Umbilical cord (tissue), 1 donor: ENCODE measurements at regions not wholly inside any gene's neighbourhood (a gene's known extent, or its start where the extent isn't known, plus 50 kb on each side); places are given as distances from the start of the nearest gene placed in this dataset.
A peak's percentile ranks its signal among the peaks of the same experiment; 100 is the strongest.

ENCODE experiments used
- DNase-seq: peaks from one replicate; pipeline ENCODE4 v3.0.0-alpha.2; 2015; ENCODE audit warnings: low spot score

- no peak for DNase-seq
Observed at GRCh38 chr20:60749804-60750602, 502.1 kb upstream of the CDH4 start.

- no peak for DNase-seq
Observed at GRCh38 chr20:60750909-60751308, 501.2 kb upstream of the CDH4 start.

GRCh38 chr20:60751826-60752225 lies 500.2 kb upstream of the CDH4 start:
- no peak for DNase-seq

GRCh38 chr20:60752741-60753420 lies 499.2 kb upstream of the CDH4 start:
- DNase-seq: no peak

- DNase-seq: peak; percentile 5
Observed at GRCh38 chr20:60754856-60755255, 497.2 kb upstream of the CDH4 start.

GRCh38 chr20:60759651-60760050 lies 492.4 kb upstream of the CDH4 start:
- no peak for DNase-seq

GRCh38 chr20:60760256-60761000 lies 491.6 kb upstream of the CDH4 start:
- no peak for DNase-seq

- DNase-seq: no peak
Observed at GRCh38 chr20:60761056-60761455, 491.0 kb upstream of the CDH4 start.

GRCh38 chr20:60762386-60762785 lies 489.7 kb upstream of the CDH4 start:
- no peak for DNase-seq

- DNase-seq: no peak
Observed at GRCh38 chr20:60764328-60764727, 487.7 kb upstream of the CDH4 start.

- no peak for DNase-seq
Observed at GRCh38 chr20:60764771-60765170, 487.3 kb upstream of the CDH4 start.

- DNase-seq: no peak
Observed at GRCh38 chr20:60765821-60766403, 486.1 kb upstream of the CDH4 start.

GRCh38 chr20:60768216-60768615 lies 483.8 kb upstream of the CDH4 start:
- peak; percentile 17 for DNase-seq

GRCh38 chr20:60780388-60781025 lies 471.6 kb upstream of the CDH4 start:
- DNase-seq: no peak

- no peak for DNase-seq
Observed at GRCh38 chr20:60782959-60783625, 469.0 kb upstream of the CDH4 start.

GRCh38 chr20:60785301-60785700 lies 466.8 kb upstream of the CDH4 start:
- DNase-seq: no peak

GRCh38 chr20:60785785-60786184 lies 466.3 kb upstream of the CDH4 start:
- DNase-seq: no peak

- DNase-seq: no peak
Observed at GRCh38 chr20:60786686-60787217, 465.3 kb upstream of the CDH4 start.

- DNase-seq: no peak
Observed at GRCh38 chr20:60787276-60787675, 464.8 kb upstream of the CDH4 start.

- no peak for DNase-seq
Observed at GRCh38 chr20:60788070-60788469, 464.0 kb upstream of the CDH4 start.

GRCh38 chr20:60789399-60789798 lies 462.7 kb upstream of the CDH4 start:
- DNase-seq: no peak
